Esophagus (tissue), 2 donors: ENCODE measurements at regions not wholly inside any gene's neighbourhood (a gene's known extent, or its start where the extent isn't known, plus 50 kb on each side); places are given as distances from the start of the nearest gene placed in this dataset.
"Not testable (repeated sequence)": the region's sequence is repeated elsewhere in the genome, so short reads cannot be mapped to it uniquely, and the experiment has no call there.

Experiments
- H3K27ac ChIP-seq, 2 donors: one replicate each; pipeline ENCODE4 v1.5.1; 2013; ENCODE audit warnings: low read depth in 2 of 2, mild to moderate bottlenecking in 2 of 2, inconsistent platforms in 1 of 2, low read length in 1 of 2, moderate library complexity in 1 of 2
- H3K27me3 ChIP-seq, 2 donors: one replicate each; pipeline ENCODE4 v1.6.1; 2013; ENCODE audit warnings: low read length in 2 of 2, control low read depth in 1 of 2, mild to moderate bottlenecking in 1 of 2; ENCODE audit not compliant: insufficient read depth in 2 of 2, control insufficient read depth in 1 of 2
- H3K36me3 ChIP-seq, 2 donors: one replicate each; pipeline ENCODE4 v1.6.1; 2013; ENCODE audit warnings: low read length in 1 of 2; ENCODE audit not compliant: control insufficient read depth in 2 of 2, insufficient read depth in 2 of 2
- H3K4me1 ChIP-seq, 2 donors: one replicate each; pipeline ENCODE4 v1.6.1; 2013; ENCODE audit warnings: low read length in 1 of 2; ENCODE audit not compliant: control insufficient read depth in 2 of 2, insufficient read depth in 2 of 2
- H3K4me3 ChIP-seq, 2 donors: one replicate each; pipeline ENCODE4 v1.5.1; 2013; ENCODE audit warnings: low read length in 2 of 2, mild to moderate bottlenecking in 2 of 2, low read depth in 1 of 2, moderate library complexity in 1 of 2
- H3K9me3 ChIP-seq, 2 donors: one replicate each; pipeline ENCODE4 v1.6.1; 2013; ENCODE audit warnings: mild to moderate bottlenecking in 2 of 2, low read depth in 1 of 2, low read length in 1 of 2, moderate library complexity in 1 of 2; ENCODE audit not compliant: control insufficient read depth in 2 of 2, insufficient read depth in 1 of 2
- WGBS, 2 donors: extraction: QIAGEN DNeasy Blood & Tissue Kit; methylation state at CpG; one replicate each; pipeline ENCODE4 v1.1.7; 2013; 5-methylcytosine and 5-hydroxymethylcytosine counted together
- donor health status: healthy with polysubstance abuse.
- donor health status: Bipolar disorder and iron deficiency.

GRCh38 chr6:43883847-43884651, 114.0 kb downstream of the VEGFA start:
- WGBS, 2 donors: 40 to 59% methylated on average over 7 of the region's 7 CpGs
- Histone ChIP-seq H3K4me1 (peaks cover 2 to 3% of the 10 kb centered on the region in 2 donors), H3K27ac (no peak overlapping the region), H3K9me3 (no peaks in the 10 kb centered on the region), H3K36me3 (no peaks in the 10 kb centered on the region), H3K4me3 (no peak overlapping the region), H3K27me3 (no peaks in the 10 kb centered on the region)

- WGBS, 2 donors: 88 to 95% methylated on average over 9 of the region's 9 CpGs
- not testable (repeated sequence) for H3K4me1 ChIP-seq, H3K27ac ChIP-seq, H3K27me3 ChIP-seq, H3K36me3 ChIP-seq, H3K9me3 ChIP-seq, H3K4me3 ChIP-seq
Observed at GRCh38 chr6:43882690-43883448, 112.9 kb downstream of the VEGFA start.

- peaks cover 2 to 3% of the 10 kb centered on the region in 2 donors for H3K4me1 ChIP-seq
- H3K4me3 ChIP-seq: no peak overlapping the region
- H3K36me3 ChIP-seq: no peaks in the 10 kb centered on the region
- no peak overlapping the region for H3K27ac ChIP-seq
- H3K27me3 ChIP-seq: no peaks in the 10 kb centered on the region
- no peaks in the 10 kb centered on the region for H3K9me3 ChIP-seq
- WGBS, 2 donors: 76 to 88% methylated on average over 6 of the region's 6 CpGs
Observed at GRCh38 chr6:43880236-43881137, 110.5 kb downstream of the VEGFA start.

- WGBS, 2 donors: 56 to 68% methylated on average over 4 of the region's 4 CpGs
- Histone ChIP-seq H3K4me1 (peaks cover 2 to 3% of the 10 kb centered on the region in 2 donors), H3K9me3 (no peaks in the 10 kb centered on the region), H3K27me3 (no peaks in the 10 kb centered on the region), H3K27ac (no peak overlapping the region), H3K36me3 (no peaks in the 10 kb centered on the region), H3K4me3 (no peak overlapping the region)
Observed at GRCh38 chr6:43879722-43880121, 109.7 kb downstream of the VEGFA start.

GRCh38 chr6:43878823-43879495, 108.9 kb downstream of the VEGFA start:
- no peaks in the 10 kb centered on the region for H3K27me3 ChIP-seq
- H3K4me1 ChIP-seq: peaks cover 2 to 3% of the 10 kb centered on the region in 2 donors
- H3K36me3 ChIP-seq: no peaks in the 10 kb centered on the region
- WGBS, 2 donors: 48 to 54% methylated on average over 11 of the region's 11 CpGs
- H3K9me3 ChIP-seq: no peaks in the 10 kb centered on the region
- no peak overlapping the region for H3K27ac ChIP-seq
- no peak overlapping the region for H3K4me3 ChIP-seq

- H3K27me3 ChIP-seq: no peaks in the 10 kb centered on the region
- no peak overlapping the region for H3K27ac ChIP-seq
- 80 to 92% methylated on average over 8 of the region's 8 CpGs for WGBS, 2 donors
- no peaks in the 10 kb centered on the region for H3K9me3 ChIP-seq
- peaks cover 2 to 3% of the 10 kb centered on the region in 2 donors for H3K4me1 ChIP-seq
- no peaks in the 10 kb centered on the region for H3K36me3 ChIP-seq
- H3K4me3 ChIP-seq: no peak overlapping the region
Observed at GRCh38 chr6:43878127-43878634, 108.2 kb downstream of the VEGFA start.

- Histone ChIP-seq H3K27ac (no peak overlapping the region), H3K9me3 (no peaks in the 10 kb centered on the region), H3K27me3 (no peaks in the 10 kb centered on the region), H3K36me3 (no peaks in the 10 kb centered on the region), H3K4me1 (peaks cover 2 to 3% of the 10 kb centered on the region in 2 donors), H3K4me3 (no peak overlapping the region)
- 83 to 89% methylated on average over 10 of the region's 10 CpGs for WGBS, 2 donors
Observed at GRCh38 chr6:43877463-43878126, 107.6 kb downstream of the VEGFA start.

GRCh38 chr6:43877036-43877435, 107.0 kb downstream of the VEGFA start:
- WGBS, 2 donors: 86 to 89% methylated on average over 10 of the region's 10 CpGs
- H3K4me1 ChIP-seq: peaks cover 2 to 3% of the 10 kb centered on the region in 2 donors
- H3K4me3 ChIP-seq: no peak overlapping the region
- no peaks in the 10 kb centered on the region for H3K36me3 ChIP-seq
- H3K27me3 ChIP-seq: no peaks in the 10 kb centered on the region
- H3K9me3 ChIP-seq: no peaks in the 10 kb centered on the region
- H3K27ac ChIP-seq: no peak overlapping the region
